AG04450 (cell line): ENCODE measurements at regions not wholly inside any gene's neighbourhood (a gene's known extent, or its start where the extent isn't known, plus 50 kb on each side); places are given as distances from the start of the nearest gene placed in this dataset.

Experiments
- CTCF ChIA-PET: fragments of 300-600, 350-600 bp; formaldehyde crosslinking; extraction: SDS; loops from one replicate; lab custom pipeline; 2022; ENCODE audit warnings: antibody characterized with exemption, inconsistent platforms; lab: Charles Lee
- POLR2A ChIA-PET: fragments of 350-600 bp; formaldehyde crosslinking; extraction: SDS; loops from one replicate; lab custom pipeline; 2021; ENCODE audit warnings: antibody characterized with exemption, inconsistent platforms; lab: Yijun Ruan, JAX
- DNase-seq: peaks from one replicate; pipeline ENCODE4 v3.0.0-alpha.2; 2011; ENCODE audit warnings: low read depth, low spot score
- H3K27ac ChIP-seq: one replicate; pipeline ENCODE4 v1.5.1; 2012; ENCODE audit warnings: low read depth, low read length, control low read depth
- H3K27me3 ChIP-seq: one replicate; pipeline ENCODE4 v1.6.0; 2012; ENCODE audit warnings: low read length; ENCODE audit not compliant: control insufficient read depth, insufficient read depth
- H3K4me3 ChIP-seq: 2 replicates; pipeline ENCODE4 v1.5.1; 2011; ENCODE audit warnings: mild to moderate bottlenecking, low read depth, low read length, control low read depth
- H3K9me3 ChIP-seq: 2 replicates; pipeline ENCODE4 v1.5.1; 2012; ENCODE audit warnings: low read length; ENCODE audit not compliant: control insufficient read depth, insufficient read depth
- CTCF ChIP-seq: IDR thresholded peaks from 2 replicates; pipeline ENCODE4 v1.5.1; 2011; ENCODE audit warnings: low read depth, low read length, control low read depth, inconsistent platforms

GRCh38 chr4:160485071-160485687, 1382.3 kb downstream of the RAPGEF2 start:
- no peak overlapping the region for H3K27ac ChIP-seq
- H3K27me3 ChIP-seq: no peaks in the 10 kb centered on the region
- POLR2A ChIA-PET: no interaction called here
- no peak for TF ChIP-seq CTCF
- H3K9me3 ChIP-seq: peaks cover 18% of the 10 kb centered on the region
- H3K4me3 ChIP-seq: no peak overlapping the region
- CTCF ChIA-PET: interaction anchor here (0.6 kb wide), 1 partner anchor 27 kb away, joined by 3 read pairs; no protein-coding TSS in a partner anchor
- no peak for DNase-seq

- ChIA-PET CTCF (no interaction called here), POLR2A (no interaction called here)
- Histone ChIP-seq H3K9me3 (peaks cover 8% of the 10 kb centered on the region; the same call in 1 of the 2 replicates), H3K27ac (no peak overlapping the region), H3K4me3 (no peak overlapping the region), H3K27me3 (no peaks in the 10 kb centered on the region)
- DNase-seq: no peak
- TF ChIP-seq CTCF: no peak
Observed at GRCh38 chr4:160492181-160492580, 1389.3 kb downstream of the RAPGEF2 start.

DNA sequence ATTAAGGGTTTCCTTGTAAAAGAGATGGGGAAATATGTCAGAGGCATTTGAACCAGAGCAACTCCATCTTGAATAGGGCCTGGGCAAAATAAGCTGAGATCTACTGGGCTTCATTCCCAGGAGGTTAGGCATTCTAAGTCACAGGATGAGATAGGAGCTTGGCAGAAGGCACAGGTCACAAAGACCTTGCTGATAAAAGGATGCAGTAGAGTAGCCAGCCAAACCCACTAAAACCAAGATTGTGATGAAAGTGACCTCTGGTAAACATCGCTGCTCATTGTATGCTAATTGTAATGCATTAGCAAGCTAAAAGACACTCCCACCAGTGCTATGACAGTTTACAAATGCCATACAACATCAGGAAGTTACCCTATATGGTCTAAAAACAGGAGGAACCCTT, 1390.3 kb downstream of the RAPGEF2 start:
- H3K27ac ChIP-seq: no peak overlapping the region
- CTCF ChIA-PET: no interaction called here
- POLR2A ChIA-PET: no interaction called here
- TF ChIP-seq CTCF: no peak
- no peak for DNase-seq
- H3K9me3 ChIP-seq: peaks cover 8% of the 10 kb centered on the region; the same call in 1 of the 2 replicates
- H3K27me3 ChIP-seq: no peaks in the 10 kb centered on the region
- H3K4me3 ChIP-seq: no peak overlapping the region

GRCh38 chr4:160495356-160495755, 1392.5 kb downstream of the RAPGEF2 start:
- H3K27ac ChIP-seq: no peak overlapping the region
- ChIA-PET POLR2A (no interaction called here), CTCF (no interaction called here)
- no peak for DNase-seq
- no peak for TF ChIP-seq CTCF
- H3K27me3 ChIP-seq: no peaks in the 10 kb centered on the region
- H3K9me3 ChIP-seq: peaks cover 7% of the 10 kb centered on the region; the same call in 1 of the 2 replicates
- H3K4me3 ChIP-seq: no peak overlapping the region

- ChIA-PET POLR2A (no interaction called here), CTCF (no interaction called here)
- peaks cover 7% of the 10 kb centered on the region; the same call in 1 of the 2 replicates for H3K9me3 ChIP-seq
- DNase-seq: no peak
- no peak overlapping the region for H3K4me3 ChIP-seq
- H3K27me3 ChIP-seq: no peaks in the 10 kb centered on the region
- TF ChIP-seq CTCF: no peak
- H3K27ac ChIP-seq: no peak overlapping the region
Observed at GRCh38 chr4:160498211-160498610, 1395.3 kb downstream of the RAPGEF2 start.
